GM12878 (cell line): ENCODE measurements at regions not wholly inside any gene's neighbourhood (a gene's known extent, or its start where the extent isn't known, plus 50 kb on each side); places are given as distances from the start of the nearest gene placed in this dataset.

Experiments used
- ATAC-seq: fragments of 200-7000 bp; cut with Tn5 transposase; 3 replicates; pipeline ENCODE4 v1.9.1; 2020; ENCODE audit warnings: mild to moderate bottlenecking, moderate library complexity
- BruUV-seq: library from RNA; stranded (reverse); fragments of 400-500 nt; replicated peaks from 2 replicates; lab custom pipeline; 2021; lab: Mats Ljungman, UMichigan
- CTCF ChIA-PET: fragments of 300-600 bp; sonication (Branson Sonifier 250); formaldehyde crosslinking; extraction: SDS; loops from one replicate; lab custom pipeline; 2021; ENCODE audit warnings: inconsistent platforms; lab: Yijun Ruan, JAX
- POLR2A ChIA-PET: fragments of 350-600 bp; formaldehyde crosslinking; extraction: SDS; loops from one replicate; lab custom pipeline; 2021; ENCODE audit warnings: inconsistent platforms; lab: Charles Lee
- RAD21 ChIA-PET: fragments of 300-600 bp; sonication (Branson Sonifier 250); formaldehyde crosslinking; loops from one replicate; lab custom pipeline; 2023; ENCODE audit warnings: antibody characterized with exemption; ENCODE audit not compliant: unreplicated experiment; lab: Charles Lee
- SMC1A ChIA-PET: fragments of 300-600 bp; sonication (Branson Sonifier 250); formaldehyde crosslinking; loops from one replicate; lab custom pipeline; 2023; ENCODE audit not compliant: unreplicated experiment, uncharacterized antibody; lab: Charles Lee
- DNase-seq: peaks from one replicate; pipeline ENCODE4 v3.0.0-alpha.2; 2011; ENCODE audit warnings: low read depth, low spot score
- FAIRE-seq: peaks from 3 replicates; lab custom pipeline; 2011; peaks lifted over from hg19 to GRCh38; lab: Jason Lieb, UNC
- H2AFZ ChIP-seq: 2 replicates; pipeline ENCODE4 v1.6.0; 2011; ENCODE audit warnings: low read depth, low read length, control low read depth; ENCODE audit not compliant: control insufficient read depth
- H3K27ac ChIP-seq: 2 replicates; pipeline ENCODE4 v1.5.1; 2011; ENCODE audit warnings: control low read depth; ENCODE audit not compliant: control insufficient read depth, insufficient read depth
- H3K27me3 ChIP-seq, 2 experiments: replicated peaks in 1 of 2; 2 replicates each; pipeline versions ENCODE4 v1.6.0 to v1.6.1; 2011; ENCODE audit warnings: low read length in 1 of 2; ENCODE audit not compliant: control insufficient read depth in 2 of 2, insufficient read depth in 2 of 2
- H3K36me3 ChIP-seq, 2 experiments: 2 replicates each; pipeline ENCODE4 v1.5.1; 2011; ENCODE audit warnings: low read length in 1 of 2; ENCODE audit not compliant: control insufficient read depth in 2 of 2, insufficient read depth in 2 of 2
- H3K4me1 ChIP-seq: 2 replicates; pipeline ENCODE4 v1.6.1; 2011; ENCODE audit warnings: mild to moderate bottlenecking, low read length, moderate library complexity, mixed read lengths; ENCODE audit not compliant: control insufficient read depth, insufficient read depth
- H3K4me2 ChIP-seq: 2 replicates; pipeline ENCODE4 v1.6.0; 2011; ENCODE audit warnings: control low read depth; ENCODE audit not compliant: control insufficient read depth, insufficient read depth
- H3K4me3 ChIP-seq: fragments of 200-600 bp; sonication (generic); 2 replicates; pipeline ENCODE4 v1.5.1; 2016
- H3K79me2 ChIP-seq: 2 replicates; pipeline ENCODE4 v1.6.0; 2011; ENCODE audit warnings: low read length; ENCODE audit not compliant: control insufficient read depth, insufficient read depth
- H3K9ac ChIP-seq: 2 replicates; pipeline ENCODE4 v1.8.0; 2011; ENCODE audit warnings: low read length, control low read depth, mixed read lengths; ENCODE audit not compliant: control insufficient read depth, insufficient read depth
- H3K9me3 ChIP-seq: replicated peaks from 3 replicates; pipeline ENCODE4 v1.5.1; 2011; ENCODE audit warnings: mild to moderate bottlenecking, low read length; ENCODE audit not compliant: control insufficient read depth, insufficient read depth
- H4K20me1 ChIP-seq: 2 replicates; pipeline ENCODE4 v1.6.0; 2011; ENCODE audit not compliant: control insufficient read depth, insufficient read depth
- KLF5 ChIP-seq: fragments of 450-650 bp; IDR thresholded peaks from 2 replicates; pipeline ENCODE4 v1.6.1; 2014; ENCODE audit warnings: mild to moderate bottlenecking; ENCODE audit not compliant: partially characterized antibody
- MTA3 ChIP-seq: IDR thresholded peaks from 2 replicates; pipeline ENCODE4 v1.6.1; 2012; ENCODE audit warnings: low read length, inconsistent platforms, borderline replicate concordance
- NBN ChIP-seq: fragments of 450-650 bp; IDR thresholded peaks from 2 replicates; pipeline ENCODE4 v1.6.1; 2016
- NFXL1 ChIP-seq: fragments of 450-650 bp; IDR thresholded peaks from 2 replicates; pipeline ENCODE4 v1.6.1; 2017; ENCODE audit warnings: antibody characterized with exemption, mild to moderate bottlenecking, borderline replicate concordance
- PAX8 ChIP-seq: fragments of 450-650 bp; IDR thresholded peaks from 2 replicates; pipeline ENCODE4 v1.6.1; 2017; ENCODE audit warnings: mild to moderate bottlenecking, moderate library complexity
- RCOR1 ChIP-seq: conservative IDR thresholded peaks from 2 replicates; pipeline ENCODE4 v1.6.1; 2012; ENCODE audit warnings: low read depth, low read length, improper control_type of control experiment
- SPI1 ChIP-seq: IDR thresholded peaks from 2 replicates; pipeline ENCODE4 v1.6.1; 2011; ENCODE audit warnings: low read depth, mild to moderate bottlenecking, low read length, moderate library complexity, borderline replicate concordance; ENCODE audit not compliant: insufficient read depth
- ZNF622 ChIP-seq: fragments of 450-650 bp; IDR thresholded peaks from 2 replicates; pipeline ENCODE4 v1.6.1; 2017; ENCODE audit warnings: mild to moderate bottlenecking, inconsistent platforms
- WGBS: methylation state at CpG from one replicate; pipeline ENCODE4 v1.1.6; 2016; ENCODE audit warnings: low lambda C conversion rate; ENCODE audit not compliant: insufficient replicate concordance, insufficient coverage; ENCODE audit errors: missing lambda C conversion rate; 5-methylcytosine and 5-hydroxymethylcytosine counted together
- in situ Hi-C: fragments of 300-500 bp; cut with MboI; formaldehyde crosslinking; loops from 9 replicates; pipeline ENCODE4 v1.14.3; 2018; ENCODE audit warnings: mixed read lengths
- intact Hi-C: fragments of 100-400 bp; cut with micrococcal nuclease; formaldehyde crosslinking; loops from one replicate; pipeline ENCODE4 v1.14.2; 2022; ENCODE audit not compliant: unreplicated experiment

- Histone ChIP-seq H3K4me2 (no peak overlapping the region), H3K9ac (no peak overlapping the region), H3K4me1 (no peaks in the 10 kb centered on the region), H2AFZ (no peak overlapping the region), H3K27me3 (no peaks in the 10 kb centered on the region), H3K36me3 (no peaks in the 10 kb centered on the region), H3K27ac (no peak overlapping the region), H4K20me1 (no peaks in the 10 kb centered on the region), H3K9me3 (no peaks in the 10 kb centered on the region), H3K79me2 (no peaks in the 10 kb centered on the region), H3K4me3 (no peak overlapping the region)
- FAIRE-seq = no peak
- TF ChIP-seq RCOR1 = no peak
- SMC1A ChIA-PET = no interaction called here
- CTCF ChIA-PET = no interaction called here
- no peak for DNase-seq
- no TSS peak for BruUV-seq
- intact Hi-C loops = no loop called here
- in situ Hi-C loops = no loop called here
- whole genome bisulfite sequencing = 18% methylated on average over 2 of the region's 2 CpGs
- POLR2A ChIA-PET = no interaction called here
- no peak for ATAC-seq
- RAD21 ChIA-PET = no interaction called here
Measured at GRCh38 chr5:27208051-27208450, 169.7 kb upstream of the CDH9 start.

GRCh38 chr5:27191786-27192510 lies 153.6 kb upstream of the CDH9 start:
- SMC1A ChIA-PET = no interaction called here
- H3K4me3 ChIP-seq = no peak overlapping the region
- in situ Hi-C loops (no loop called here), intact Hi-C loops (no loop called here)
- POLR2A ChIA-PET = no interaction called here
- H3K79me2 ChIP-seq = no peaks in the 10 kb centered on the region
- H3K27ac ChIP-seq = no peak overlapping the region
- no peaks in the 10 kb centered on the region for H3K9me3 ChIP-seq
- RAD21 ChIA-PET = no interaction called here
- no peak overlapping the region for H3K9ac ChIP-seq
- TF ChIP-seq ZNF622 = no peak
- TF ChIP-seq MTA3 = no peak
- no peak for TF ChIP-seq PAX8
- TF ChIP-seq NBN = no peak
- no peak for TF ChIP-seq NFXL1
- no peak for TF ChIP-seq SPI1
- TF ChIP-seq KLF5 = no peak
- no peaks in the 10 kb centered on the region for H3K36me3 ChIP-seq
- no TSS peak for BruUV-seq
- CTCF ChIA-PET = no interaction called here
- no peaks in the 10 kb centered on the region for H3K4me1 ChIP-seq
- 49% methylated on average over 7 of the region's 7 CpGs for WGBS
- no peaks in the 10 kb centered on the region for H3K27me3 ChIP-seq
- DNase-seq (no peak), FAIRE-seq (no peak), ATAC-seq (no peak)
- no peak overlapping the region for H3K4me2 ChIP-seq
- H2AFZ ChIP-seq = no peak overlapping the region
- no peaks in the 10 kb centered on the region for H4K20me1 ChIP-seq
